Skeletal muscle tissue (tissue), 3 donors: ENCODE measurements at regions not wholly inside any gene's neighbourhood (a gene's known extent, or its start where the extent isn't known, plus 50 kb on each side); places are given as distances from the start of the nearest gene placed in this dataset.

Experiments
- H3K27ac ChIP-seq: one replicate; pipeline ENCODE4 v1.7.0; 2013; ENCODE audit warnings: mild to moderate bottlenecking, low read depth, low read length, inconsistent platforms
- H3K27me3 ChIP-seq, 3 donors: one replicate each; pipeline ENCODE4 v1.7.0; 2013; ENCODE audit warnings: low read length in 3 of 3; ENCODE audit not compliant: control insufficient read depth in 3 of 3, insufficient read depth in 3 of 3
- H3K36me3 ChIP-seq, 3 donors: one replicate each; pipeline ENCODE4 v1.7.0; 2013; ENCODE audit warnings: low read length in 3 of 3; ENCODE audit not compliant: control insufficient read depth in 3 of 3, insufficient read depth in 3 of 3
- H3K4me1 ChIP-seq, 3 donors: one replicate each; pipeline ENCODE4 v1.7.0; 2013; ENCODE audit warnings: low read length in 3 of 3, mild to moderate bottlenecking in 3 of 3; ENCODE audit not compliant: control insufficient read depth in 3 of 3, insufficient read depth in 3 of 3
- H3K4me3 ChIP-seq, 3 donors: one replicate each; pipeline ENCODE4 v1.7.0; 2013; ENCODE audit warnings: low read length in 3 of 3
- H3K9ac ChIP-seq, 3 donors: one replicate each; pipeline ENCODE4 v1.7.0; 2013; ENCODE audit warnings: low read length in 3 of 3, mild to moderate bottlenecking in 3 of 3, moderate library complexity in 2 of 3, low read depth in 1 of 3
- H3K9me3 ChIP-seq, 3 donors: one replicate each; pipeline ENCODE4 v1.7.0; 2013; ENCODE audit warnings: low read length in 3 of 3; ENCODE audit not compliant: control insufficient read depth in 3 of 3
- donor health status: Osteomylitis.

GRCh38 chr3:25252291-25252690 is 175.8 kb upstream of the RARB start:
- Histone ChIP-seq H3K27ac (no peak overlapping the region), H3K9me3 (peaks cover 0 to 6% (median 3%) of the 10 kb centered on the region in 3 donors), H3K9ac (no peak overlapping the region), H3K36me3 (no peaks in the 10 kb centered on the region), H3K4me3 (no peak overlapping the region), H3K27me3 (no peaks in the 10 kb centered on the region), H3K4me1 (no peaks in the 10 kb centered on the region)

- Histone ChIP-seq H3K9ac (no peak overlapping the region), H3K36me3 (no peaks in the 10 kb centered on the region), H3K27ac (no peak overlapping the region), H3K4me3 (no peak overlapping the region), H3K9me3 (peaks cover 0 to 6% (median 0%) of the 10 kb centered on the region in 3 donors), H3K4me1 (no peaks in the 10 kb centered on the region), H3K27me3 (no peaks in the 10 kb centered on the region)
Observed at GRCh38 chr3:25257026-25257425, 171.0 kb upstream of the RARB start.

- no peak overlapping the region for H3K4me3 ChIP-seq
- no peak overlapping the region for H3K27ac ChIP-seq
- no peak overlapping the region for H3K9ac ChIP-seq
- no peaks in the 10 kb centered on the region for H3K4me1 ChIP-seq
- no peaks in the 10 kb centered on the region for H3K27me3 ChIP-seq
- H3K9me3 ChIP-seq: no peaks in the 10 kb centered on the region
- no peaks in the 10 kb centered on the region for H3K36me3 ChIP-seq
Observed at GRCh38 chr3:25259871-25260270, 168.2 kb upstream of the RARB start.

- no peaks in the 10 kb centered on the region for H3K27me3 ChIP-seq
- no peaks in the 10 kb centered on the region for H3K4me1 ChIP-seq
- no peak overlapping the region for H3K27ac ChIP-seq
- H3K36me3 ChIP-seq: no peaks in the 10 kb centered on the region
- H3K9me3 ChIP-seq: no peaks in the 10 kb centered on the region
- H3K9ac ChIP-seq: no peak overlapping the region
- no peak overlapping the region for H3K4me3 ChIP-seq
Observed at GRCh38 chr3:25262322-25262721, 165.7 kb upstream of the RARB start.

GRCh38 chr3:25265284-25265683 is 162.8 kb upstream of the RARB start:
- Histone ChIP-seq H3K9me3 (no peaks in the 10 kb centered on the region), H3K36me3 (no peaks in the 10 kb centered on the region), H3K27ac (no peak overlapping the region), H3K4me1 (no peaks in the 10 kb centered on the region), H3K9ac (no peak overlapping the region), H3K27me3 (no peaks in the 10 kb centered on the region), H3K4me3 (no peak overlapping the region)

- H3K9ac ChIP-seq: no peak overlapping the region
- H3K4me3 ChIP-seq: no peak overlapping the region
- no peaks in the 10 kb centered on the region for H3K27me3 ChIP-seq
- no peaks in the 10 kb centered on the region for H3K4me1 ChIP-seq
- H3K27ac ChIP-seq: no peak overlapping the region
- no peaks in the 10 kb centered on the region for H3K36me3 ChIP-seq
- no peaks in the 10 kb centered on the region for H3K9me3 ChIP-seq
Observed at GRCh38 chr3:25266677-25267076, 161.4 kb upstream of the RARB start.

GRCh38 chr3:25272090-25272489 is 156.0 kb upstream of the RARB start:
- Histone ChIP-seq H3K9me3 (no peaks in the 10 kb centered on the region), H3K27me3 (no peaks in the 10 kb centered on the region), H3K36me3 (no peaks in the 10 kb centered on the region), H3K9ac (no peak overlapping the region), H3K27ac (no peak overlapping the region), H3K4me3 (no peak overlapping the region), H3K4me1 (no peaks in the 10 kb centered on the region)

GRCh38 chr3:25273582-25274171 is 154.4 kb upstream of the RARB start:
- H3K27me3 ChIP-seq: no peaks in the 10 kb centered on the region

GRCh38 chr3:25277503-25277902 is 150.6 kb upstream of the RARB start:
- H3K27me3 ChIP-seq: no peaks in the 10 kb centered on the region
- H3K27ac ChIP-seq: no peak overlapping the region
- no peaks in the 10 kb centered on the region for H3K4me1 ChIP-seq
- H3K4me3 ChIP-seq: no peak overlapping the region
- H3K9me3 ChIP-seq: peaks cover 0 to 3% (median 0%) of the 10 kb centered on the region in 3 donors
- H3K36me3 ChIP-seq: no peaks in the 10 kb centered on the region
- H3K9ac ChIP-seq: no peak overlapping the region

More at GRCh38 chr3:25273582-25274171, 154.4 kb upstream of the RARB start:
- no peaks in the 10 kb centered on the region for H3K4me1 ChIP-seq
- no peak overlapping the region for H3K27ac ChIP-seq
- H3K36me3 ChIP-seq: no peaks in the 10 kb centered on the region
- H3K9me3 ChIP-seq: peaks cover 0 to under 1% (median 0%) of the 10 kb centered on the region in 3 donors
- H3K9ac ChIP-seq: no peak overlapping the region
- no peak overlapping the region for H3K4me3 ChIP-seq

GRCh38 chr3:25281041-25281731 is 146.9 kb upstream of the RARB start:
- no peaks in the 10 kb centered on the region for H3K27me3 ChIP-seq
- no peak overlapping the region for H3K9ac ChIP-seq
- H3K27ac ChIP-seq: no peak overlapping the region
- peaks cover 0 to 3% (median 0%) of the 10 kb centered on the region in 3 donors for H3K9me3 ChIP-seq
- H3K4me1 ChIP-seq: no peaks in the 10 kb centered on the region
- H3K36me3 ChIP-seq: no peaks in the 10 kb centered on the region
- no peak overlapping the region for H3K4me3 ChIP-seq
